ENCODE measurements at regions not wholly inside any gene's neighbourhood (a gene's known extent, or its start where the extent isn't known, plus 50 kb on each side); places are given as distances from the start of the nearest gene placed in this dataset.

DNA sequence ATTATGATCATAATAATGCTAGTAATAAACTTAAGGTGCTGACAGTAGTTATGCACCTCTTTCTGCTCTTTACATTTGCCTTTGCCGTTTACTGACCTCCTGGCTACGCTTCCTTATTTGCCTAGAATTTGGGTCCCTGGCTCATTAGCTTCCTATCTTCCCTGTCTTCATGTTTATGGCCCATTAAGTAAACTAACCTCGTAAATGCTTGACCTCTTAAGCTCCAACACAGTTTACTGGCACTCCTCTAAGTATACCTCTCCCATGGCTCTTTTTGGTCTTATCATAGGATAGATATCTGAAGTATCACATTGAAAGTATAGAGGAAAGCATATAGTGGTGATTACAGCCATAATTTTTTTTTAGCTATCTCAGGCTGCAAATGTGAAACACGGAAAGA lies 657.3 kb upstream of the SLC39A10 start:
- no peak for TF ChIP-seq CTCF (conservative IDR thresholded peaks at IDR 0.05; ENCODE audit: low read length)
- TF ChIP-seq EZH2phosphoT487 (IDR thresholded peaks at IDR 0.05; ENCODE audit: borderline replicate concordance) = no peak
